ENCODE measurements at regions not wholly inside any gene's neighbourhood (a gene's known extent, or its start where the extent isn't known, plus 50 kb on each side); places are given as distances from the start of the nearest gene placed in this dataset.

GRCh38 chr7:135812148-135812547 lies 63.5 kb upstream of the FAM180A start:
- TF ChIP-seq CTCF (IDR thresholded peaks at IDR 0.05; ENCODE audit: low read depth, low read length, missing input control) (no peak), RAD21 (IDR thresholded peaks at IDR 0.05) (no peak), NR2F2 (IDR thresholded peaks at IDR 0.05) (no peak), GABPA (IDR thresholded peaks at IDR 0.05 in 1 of 2, conservative IDR thresholded peaks at IDR 0.05 in 1 of 2) (no peak), REST (IDR thresholded peaks at IDR 0.05) (no peak)
